Astrocyte (in vitro differentiated cells and primary cell): ENCODE measurements at regions not wholly inside any gene's neighbourhood (a gene's known extent, or its start where the extent isn't known, plus 50 kb on each side); places are given as distances from the start of the nearest gene placed in this dataset.

ENCODE experiments used
- DNase-seq: peaks from one replicate; pipeline ENCODE4 v3.0.0-alpha.2; 2010; ENCODE audit warnings: low read depth
- FAIRE-seq: peaks from 2 replicates; lab custom pipeline; 2011; peaks lifted over from hg19 to GRCh38; lab: Jason Lieb, UNC
- H2AFZ ChIP-seq: 2 replicates; pipeline ENCODE4 v1.6.0; 2012; ENCODE audit warnings: low read depth, low read length, inconsistent platforms
- H3K27ac ChIP-seq: 2 replicates; pipeline ENCODE4 v1.5.1; 2011; ENCODE audit warnings: low read depth, low read length, inconsistent platforms
- H3K27me3 ChIP-seq: 2 replicates; pipeline ENCODE4 v1.6.0; 2011; ENCODE audit warnings: low read length, inconsistent platforms; ENCODE audit not compliant: insufficient read depth
- H3K36me3 ChIP-seq: 2 replicates; pipeline ENCODE4 v1.5.1; 2011; ENCODE audit warnings: low read length, inconsistent platforms; ENCODE audit not compliant: insufficient read depth
- H3K4me1 ChIP-seq: 2 replicates; pipeline ENCODE4 v1.5.1; 2011; ENCODE audit warnings: low read length, inconsistent platforms; ENCODE audit not compliant: insufficient read depth
- H3K4me2 ChIP-seq: 2 replicates; pipeline ENCODE4 v1.6.0; 2012; ENCODE audit warnings: low read length, inconsistent platforms
- H3K4me3 ChIP-seq: 2 replicates; pipeline ENCODE4 v1.5.1; 2011; ENCODE audit warnings: low read depth, mild to moderate bottlenecking, low read length, inconsistent platforms; ENCODE audit not compliant: insufficient read depth
- H3K79me2 ChIP-seq: 2 replicates; pipeline ENCODE4 v1.6.0; 2012; ENCODE audit warnings: mild to moderate bottlenecking, low read length, inconsistent platforms; ENCODE audit not compliant: insufficient read depth
- H3K9ac ChIP-seq: 2 replicates; pipeline ENCODE4 v1.6.0; 2012; ENCODE audit warnings: mild to moderate bottlenecking, low read length, inconsistent platforms
- H3K9me3 ChIP-seq: 2 replicates; pipeline ENCODE4 v1.5.1; 2012; ENCODE audit warnings: low read depth, mild to moderate bottlenecking, low read length, inconsistent platforms; ENCODE audit not compliant: insufficient read depth
- H4K20me1 ChIP-seq: 2 replicates; pipeline ENCODE4 v1.6.0; 2012; ENCODE audit warnings: low read length, inconsistent platforms; ENCODE audit not compliant: insufficient read depth
- H3K27ac Mint-ChIP-seq: one replicate; pipeline ENCODE4 v1.8.0; 2021; ENCODE audit warnings: mild to moderate bottlenecking, mixed read lengths; ENCODE audit not compliant: unreplicated experiment
- H3K27me3 Mint-ChIP-seq: one replicate; pipeline ENCODE4 v1.8.0; 2021; ENCODE audit warnings: low read depth, mixed read lengths; ENCODE audit not compliant: unreplicated experiment
- H3K36me3 Mint-ChIP-seq: one replicate; pipeline ENCODE4 v1.8.0; 2021; ENCODE audit warnings: low read depth, mixed read lengths; ENCODE audit not compliant: unreplicated experiment
- H3K4me1 Mint-ChIP-seq: one replicate; pipeline ENCODE4 v1.8.0; 2021; ENCODE audit warnings: low read depth, mixed read lengths; ENCODE audit not compliant: unreplicated experiment
- H3K4me3 Mint-ChIP-seq: one replicate; pipeline ENCODE4 v1.8.0; 2021; ENCODE audit warnings: mild to moderate bottlenecking, moderate library complexity, mixed read lengths; ENCODE audit not compliant: unreplicated experiment
- H3K9me3 Mint-ChIP-seq: one replicate; pipeline ENCODE4 v1.8.0; 2021; ENCODE audit warnings: mild to moderate bottlenecking, mixed read lengths; ENCODE audit not compliant: unreplicated experiment
- CTCF ChIP-seq: IDR thresholded peaks from 2 replicates; pipeline ENCODE4 v1.5.1; 2011; ENCODE audit warnings: low read depth, mild to moderate bottlenecking, inconsistent platforms, low read length, moderate library complexity; ENCODE audit not compliant: insufficient read depth
- EZH2 ChIP-seq: IDR thresholded peaks from 2 replicates; pipeline ENCODE4 v1.6.1; 2012; ENCODE audit warnings: mild to moderate bottlenecking, low read length, inconsistent platforms; ENCODE audit not compliant: insufficient read depth

GRCh38 chr18:77487951-77488740 is 238.5 kb downstream of the GALR1 start:
- no peaks in the 10 kb centered on the region for H3K4me1 Mint-ChIP-seq
- H3K27ac Mint-ChIP-seq = no peak overlapping the region
- no peak overlapping the region for H2AFZ ChIP-seq
- no peaks in the 10 kb centered on the region for H3K27me3 ChIP-seq
- no peak overlapping the region for H3K4me2 ChIP-seq
- no peaks in the 10 kb centered on the region for H3K4me1 ChIP-seq
- H3K9me3 Mint-ChIP-seq = peaks cover 4% of the 10 kb centered on the region
- H3K4me3 Mint-ChIP-seq = no peak overlapping the region
- no peak overlapping the region for H3K4me3 ChIP-seq
- FAIRE-seq (no peak), DNase-seq (no peak)
- no peaks in the 10 kb centered on the region for H3K79me2 ChIP-seq
- no peak overlapping the region for H3K9ac ChIP-seq
- no peaks in the 10 kb centered on the region for H3K36me3 ChIP-seq
- TF ChIP-seq EZH2 = no peak
- no peak for TF ChIP-seq CTCF
- H3K27me3 Mint-ChIP-seq = peaks cover 4% of the 10 kb centered on the region
- no peak overlapping the region for H3K27ac ChIP-seq
- no peaks in the 10 kb centered on the region for H3K9me3 ChIP-seq
- H4K20me1 ChIP-seq = no peaks in the 10 kb centered on the region
- H3K36me3 Mint-ChIP-seq = no peaks in the 10 kb centered on the region

GRCh38 chr18:77495079-77495478 is 245.4 kb downstream of the GALR1 start:
- no peak overlapping the region for H3K27ac Mint-ChIP-seq
- Histone ChIP-seq H3K79me2 (no peaks in the 10 kb centered on the region), H3K4me1 (no peaks in the 10 kb centered on the region), H3K27ac (no peak overlapping the region), H4K20me1 (no peaks in the 10 kb centered on the region), H2AFZ (no peak overlapping the region), H3K9me3 (peaks cover 5% of the 10 kb centered on the region), H3K9ac (no peak overlapping the region), H3K27me3 (no peaks in the 10 kb centered on the region), H3K4me3 (no peak overlapping the region), H3K4me2 (no peak overlapping the region), H3K36me3 (no peaks in the 10 kb centered on the region)
- peaks cover 7% of the 10 kb centered on the region for H3K4me1 Mint-ChIP-seq
- no peak for DNase-seq
- TF ChIP-seq CTCF (no peak), EZH2 (no peak)
- H3K36me3 Mint-ChIP-seq = no peaks in the 10 kb centered on the region
- H3K9me3 Mint-ChIP-seq = peaks cover 5% of the 10 kb centered on the region
- H3K27me3 Mint-ChIP-seq = peaks cover 4% of the 10 kb centered on the region
- no peak overlapping the region for H3K4me3 Mint-ChIP-seq
- no peak for FAIRE-seq
